ENCODE measurements at regions not wholly inside any gene's neighbourhood (a gene's known extent, or its start where the extent isn't known, plus 50 kb on each side); places are given as distances from the start of the nearest gene placed in this dataset.

DNA sequence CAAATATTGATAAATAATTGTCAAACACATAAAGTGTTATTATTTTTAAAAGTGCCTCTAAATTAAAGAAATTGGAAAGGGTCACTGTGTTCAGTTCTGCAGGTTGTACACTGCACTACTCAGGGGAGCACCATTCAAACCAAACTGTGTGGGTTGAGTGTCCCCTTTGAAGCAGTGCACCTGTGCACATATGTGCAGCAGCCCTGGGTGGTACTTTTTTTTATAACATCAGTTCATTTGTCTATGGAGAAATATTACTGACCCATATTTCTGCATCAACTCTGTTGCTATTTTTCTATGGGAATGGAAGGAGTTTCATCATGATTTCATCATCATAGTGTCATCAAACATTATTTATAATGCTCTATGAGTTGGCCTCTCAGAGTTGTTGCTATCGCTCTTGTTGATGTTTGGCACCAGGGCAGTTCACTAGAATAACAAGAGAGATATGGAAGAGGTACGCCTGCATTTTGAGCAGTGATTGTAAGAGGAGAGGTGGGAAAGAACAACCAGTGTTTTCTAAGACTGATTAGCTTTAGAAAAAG lies 457.6 kb downstream of the TFAP2A start:
- no peak for DNase-seq (ENCODE audit: low read depth in 3 of 3, low spot score in 1 of 3)

DNA sequence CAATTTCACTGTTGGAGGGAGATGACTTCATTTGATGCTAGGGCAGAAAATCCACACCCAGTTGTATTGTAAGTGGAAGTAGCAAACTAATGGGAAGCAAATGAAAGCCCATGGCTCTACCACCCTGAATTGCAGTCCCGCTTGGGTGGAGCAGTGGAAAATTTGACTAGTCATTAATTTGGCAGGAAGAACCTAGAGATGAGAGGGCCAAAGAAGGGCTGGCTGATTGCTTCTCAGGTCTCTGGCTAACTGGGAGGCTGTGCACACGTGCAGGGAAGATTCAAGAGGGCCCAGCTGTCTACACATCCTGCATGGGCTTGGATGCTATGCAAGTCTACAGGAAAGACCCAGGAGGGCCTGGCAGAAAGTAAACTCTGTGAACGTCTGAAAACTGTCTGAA lies 466.2 kb downstream of the TFAP2A start:
- no peak for DNase-seq (ENCODE audit: low read depth in 3 of 3, low spot score in 1 of 3)

DNA sequence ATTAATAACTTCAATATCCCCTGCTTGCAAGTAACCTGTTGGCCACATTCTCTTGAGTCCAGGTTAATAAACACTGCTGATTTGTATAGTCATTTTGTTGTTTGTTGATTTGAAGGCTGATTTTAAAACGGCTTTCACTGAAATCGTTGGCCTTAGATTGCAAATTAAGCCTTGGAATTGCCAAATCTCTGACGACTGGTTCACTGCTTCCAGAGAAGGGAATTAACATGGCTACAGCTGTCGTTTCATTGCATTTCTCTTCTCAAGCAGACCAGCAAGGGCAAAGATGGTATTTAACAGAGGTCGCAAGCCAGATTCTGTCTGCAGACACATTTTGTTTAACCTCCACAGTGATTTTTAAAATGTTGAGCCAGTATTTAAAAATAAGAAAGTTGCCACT lies 470.9 kb downstream of the TFAP2A start:
- no peak for DNase-seq (ENCODE audit: low read depth in 3 of 3, low spot score in 1 of 3)

DNA sequence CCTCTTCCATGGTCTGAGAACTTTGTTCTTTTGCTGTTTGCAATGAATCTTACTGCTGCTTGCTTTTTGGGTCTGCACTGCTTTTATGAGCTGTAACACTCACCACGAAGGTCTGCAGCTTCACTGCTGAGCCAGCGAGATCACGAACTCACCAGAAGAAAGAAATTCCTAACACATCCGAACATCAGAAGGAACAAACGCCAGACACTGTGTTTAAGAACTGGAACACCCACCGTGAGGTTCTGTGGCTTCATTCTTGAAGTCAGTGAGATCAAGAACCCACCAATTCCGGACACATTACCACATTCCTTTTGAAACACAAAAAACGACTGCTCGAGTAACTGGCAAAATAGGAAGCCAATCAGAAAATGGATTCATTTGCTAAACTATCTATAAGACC lies 471.8 kb downstream of the TFAP2A start:
- no peak for DNase-seq (ENCODE audit: low read depth in 3 of 3, low spot score in 1 of 3)

DNA sequence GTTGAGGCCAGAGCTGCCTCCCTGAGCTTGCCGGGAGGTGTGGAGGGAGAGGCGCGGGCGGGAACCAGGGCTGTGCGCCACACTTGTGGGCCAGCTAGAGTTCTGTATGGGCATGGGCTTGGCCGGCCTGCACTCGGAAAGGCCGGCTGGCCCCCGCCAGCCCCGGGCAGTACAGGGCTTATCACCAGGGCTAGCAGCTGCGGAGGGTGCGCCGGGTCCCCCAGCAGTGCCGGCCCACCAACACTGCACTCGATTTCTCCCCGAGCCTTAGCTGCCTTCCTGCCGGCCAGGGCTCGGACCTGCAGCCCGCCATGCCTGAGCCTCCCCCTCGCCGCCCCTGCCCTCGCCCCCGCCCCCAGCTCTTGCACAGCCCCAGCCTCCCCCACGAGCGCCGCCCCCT lies 472.7 kb downstream of the TFAP2A start:
- no peak for DNase-seq (ENCODE audit: low read depth in 3 of 3, low spot score in 1 of 3)

DNA sequence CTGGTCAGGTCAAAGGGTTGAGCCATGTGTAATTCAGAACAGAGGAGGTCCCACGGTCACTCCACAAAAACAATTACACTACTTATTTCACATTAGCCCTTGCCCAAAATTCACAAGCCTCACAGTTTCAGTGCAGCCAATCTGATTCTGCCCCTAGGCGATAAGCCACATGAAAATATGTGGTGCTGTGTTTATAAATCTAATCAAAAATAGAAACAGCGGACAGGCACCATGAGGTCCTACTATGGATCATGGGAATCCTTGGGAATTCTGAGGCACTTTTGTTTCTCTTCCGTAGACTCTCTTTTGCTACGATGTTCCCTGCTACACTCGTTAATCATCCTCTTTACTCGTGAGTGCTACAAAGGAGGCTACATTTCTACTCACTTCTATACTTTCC lies 476.1 kb downstream of the TFAP2A start:
- no peak for DNase-seq (ENCODE audit: low read depth in 3 of 3, low spot score in 1 of 3)

DNA sequence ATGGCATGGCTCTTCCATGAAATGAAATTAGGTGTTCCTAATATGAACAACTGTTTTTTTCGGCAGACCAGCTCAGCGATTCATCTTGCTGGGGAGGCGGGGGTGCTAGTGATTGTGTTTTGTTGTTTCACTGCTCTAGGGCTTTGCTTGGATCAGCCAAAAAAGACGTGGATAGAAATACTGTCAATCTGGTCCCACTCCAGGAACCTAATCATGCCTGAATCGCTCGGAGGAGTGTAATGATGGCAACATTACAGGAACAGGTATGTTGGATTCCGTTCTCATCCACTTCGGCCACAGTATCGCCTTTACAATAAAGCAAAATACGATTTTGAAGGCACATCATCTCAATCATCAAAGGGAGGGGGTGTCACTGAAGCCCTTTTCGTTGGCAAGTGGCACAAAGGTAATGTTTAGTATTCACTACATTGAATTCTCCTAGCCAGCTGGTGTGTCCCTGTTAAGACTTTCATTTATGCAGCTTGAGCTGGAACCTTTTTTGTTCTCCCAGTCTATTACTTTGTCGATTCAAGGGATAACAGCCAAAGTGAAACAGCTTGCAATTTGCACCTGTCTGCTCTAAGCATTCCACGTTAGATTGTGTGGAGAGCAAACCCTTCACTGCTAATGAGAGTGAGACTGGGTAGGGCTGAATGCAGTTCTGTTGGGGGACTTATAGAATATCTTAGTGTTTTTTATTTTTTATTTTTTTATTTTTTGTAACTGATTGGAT lies 477.7 kb downstream of the TFAP2A start:
- DNase-seq (ENCODE audit: low read depth in 3 of 3, low spot score in 1 of 3), result no peak

DNA sequence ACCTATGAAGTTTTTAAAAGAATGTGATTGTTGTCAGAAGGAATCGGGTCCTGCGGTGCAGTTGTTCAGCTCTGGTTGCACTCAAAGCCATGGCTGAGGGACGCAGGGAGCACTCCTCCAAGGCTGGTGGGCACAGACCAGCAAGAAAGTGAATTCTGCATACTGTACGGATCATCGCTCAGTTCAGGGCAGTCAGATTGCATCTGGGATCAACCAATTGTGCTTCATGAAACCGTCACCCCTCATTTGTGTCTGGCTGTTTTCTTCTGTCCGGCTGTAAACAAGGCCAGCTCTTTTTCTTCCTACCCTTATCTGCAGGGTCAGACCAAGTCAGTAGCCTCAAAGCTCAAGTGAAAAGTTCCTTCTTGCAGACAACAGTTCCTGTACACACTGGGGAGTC lies 478.3 kb downstream of the TFAP2A start:
- no peak for DNase-seq (ENCODE audit: low read depth in 3 of 3, low spot score in 1 of 3)

DNA sequence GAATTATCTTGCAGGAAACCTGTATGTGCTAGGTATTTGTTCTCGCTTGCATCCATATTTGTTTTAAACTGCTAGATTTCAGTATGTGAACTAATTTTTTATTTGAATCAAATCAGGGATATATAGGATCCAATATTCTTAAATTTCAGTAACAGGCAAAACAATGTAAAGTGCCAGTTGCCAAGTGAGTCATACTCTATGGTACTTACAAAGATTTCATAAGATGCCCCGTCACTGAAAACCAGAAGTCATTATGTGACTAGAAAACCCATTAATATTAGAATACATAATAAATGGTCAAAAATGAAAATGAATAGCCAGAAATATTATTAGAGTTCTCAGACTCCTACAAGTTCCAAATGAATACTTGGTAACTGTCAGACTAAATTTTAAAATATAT lies 481.2 kb downstream of the TFAP2A start:
- no peak for DNase-seq (ENCODE audit: low read depth in 3 of 3, low spot score in 1 of 3)

DNA sequence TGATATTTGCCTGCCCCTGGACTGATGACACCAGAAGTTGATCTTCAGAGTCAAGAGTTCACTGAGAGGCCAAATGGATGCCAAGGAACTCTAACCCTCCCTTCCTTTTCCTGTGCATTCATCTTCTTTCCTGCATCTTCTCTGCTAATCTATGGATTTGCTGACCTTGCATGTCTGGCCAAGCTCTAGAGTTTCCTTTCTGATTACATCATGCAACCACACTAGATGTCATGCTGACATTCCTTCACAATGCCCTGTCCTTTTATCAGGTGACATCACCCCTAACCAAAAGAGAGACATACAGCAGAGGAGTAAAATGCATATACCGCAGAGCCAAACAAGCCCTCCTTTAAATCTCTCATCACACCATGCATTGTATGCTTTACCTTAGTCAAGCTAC lies 487.6 kb downstream of the TFAP2A start:
- DNase-seq (ENCODE audit: low read depth in 3 of 3, low spot score in 1 of 3), result no peak

DNA sequence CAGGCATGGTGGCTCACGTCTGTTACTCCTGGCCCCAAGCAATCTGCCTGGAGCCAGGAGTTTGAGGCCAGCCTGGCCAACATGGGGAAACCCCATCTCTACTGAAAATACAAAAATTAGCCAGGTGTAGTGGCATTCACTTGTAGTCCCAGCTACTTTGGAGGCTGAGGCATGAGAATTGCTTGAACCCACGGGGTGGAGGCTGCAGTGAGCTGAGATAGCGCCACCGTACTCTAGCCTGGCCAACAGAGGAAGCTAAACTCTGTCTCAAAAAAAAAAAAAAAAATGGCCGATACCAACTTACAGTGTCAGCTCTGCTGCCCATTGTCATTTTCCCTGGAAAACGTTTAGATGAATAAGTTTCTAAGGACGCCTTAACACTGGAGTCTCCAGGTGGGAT lies 489.9 kb downstream of the TFAP2A start:
- DNase-seq (ENCODE audit: low read depth in 3 of 3, low spot score in 1 of 3), result no peak

DNA sequence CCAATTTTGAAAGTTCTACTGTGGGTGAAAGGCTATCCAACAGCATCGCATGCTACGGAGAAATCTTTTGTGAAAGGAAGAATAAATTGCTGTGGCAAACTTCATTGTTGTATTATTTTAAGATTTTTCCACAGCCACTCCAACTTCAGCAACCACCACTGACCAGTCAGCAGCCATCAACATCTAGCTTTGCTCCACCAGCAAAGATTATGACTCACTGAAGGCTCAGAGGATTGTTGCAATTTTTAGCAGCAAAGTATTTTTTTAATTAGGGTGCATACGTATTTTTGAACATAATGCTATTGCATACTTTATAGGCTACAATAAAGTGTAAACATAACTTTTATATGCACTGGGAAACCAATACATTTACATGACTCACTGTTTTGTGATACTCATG lies 493.5 kb downstream of the TFAP2A start:
- no peak for DNase-seq (ENCODE audit: low read depth in 3 of 3, low spot score in 1 of 3)

DNA sequence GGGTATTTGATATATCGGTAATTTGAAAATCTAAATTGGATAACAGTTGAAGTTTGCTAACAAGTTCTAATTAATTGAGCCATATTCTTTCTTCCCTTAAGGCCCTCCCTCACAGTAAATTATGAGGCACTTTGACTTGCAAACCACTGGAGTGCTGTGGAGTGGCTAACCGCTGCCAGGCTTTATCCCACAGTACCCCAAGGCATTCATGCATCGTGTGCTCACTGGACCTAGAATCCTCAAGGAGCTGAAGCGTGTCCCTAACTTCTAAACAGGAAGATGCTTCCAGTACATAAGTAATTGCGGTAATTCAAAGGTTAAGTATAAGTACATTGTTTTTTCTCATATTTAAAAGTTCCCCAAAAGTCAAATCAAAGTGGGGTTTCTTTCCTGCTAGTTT lies 499.9 kb downstream of the TFAP2A start:
- no peak for DNase-seq (ENCODE audit: low read depth in 3 of 3, low spot score in 1 of 3)

DNA sequence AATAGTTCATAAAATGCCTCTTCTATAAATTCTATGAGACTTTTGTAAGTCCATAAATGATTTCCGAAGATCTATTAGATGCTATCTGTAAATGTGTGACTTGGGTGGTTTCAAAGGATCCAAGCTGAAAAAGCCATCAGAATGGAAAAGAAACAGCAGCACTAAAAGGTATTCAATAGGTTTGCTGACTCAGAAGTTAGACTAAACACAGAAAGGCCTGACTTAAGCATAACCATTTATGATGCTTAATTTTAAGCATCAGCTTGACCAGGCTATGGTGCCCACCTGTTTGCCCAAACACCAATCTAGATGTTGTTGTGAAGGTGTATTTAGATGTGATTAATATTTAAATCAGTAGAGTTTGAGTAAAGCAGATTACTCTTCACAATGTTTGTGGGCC lies 513.5 kb downstream of the TFAP2A start:
- DNase-seq (ENCODE audit: low read depth in 3 of 3, low spot score in 1 of 3), result no peak

DNA sequence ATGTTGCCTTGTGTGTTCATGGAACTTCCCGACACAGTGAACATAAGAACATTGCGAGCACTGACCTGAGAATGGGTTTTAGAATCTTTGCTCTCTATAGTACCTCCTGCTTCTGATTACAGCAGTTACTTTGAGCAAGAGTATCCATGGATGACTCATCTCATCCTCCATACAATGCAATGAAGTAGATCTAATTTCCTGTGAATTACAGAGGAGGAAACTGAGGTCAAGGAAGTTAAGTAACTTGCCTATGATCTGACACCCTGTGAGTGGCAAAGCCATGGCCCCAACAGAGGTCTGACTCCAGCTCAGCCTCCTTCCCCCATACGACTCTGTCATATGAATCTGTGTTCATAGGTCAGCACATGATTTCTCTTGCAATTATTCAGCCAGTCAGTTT lies 518.1 kb downstream of the TFAP2A start:
- no peak for DNase-seq (ENCODE audit: low read depth in 3 of 3, low spot score in 1 of 3)

DNA sequence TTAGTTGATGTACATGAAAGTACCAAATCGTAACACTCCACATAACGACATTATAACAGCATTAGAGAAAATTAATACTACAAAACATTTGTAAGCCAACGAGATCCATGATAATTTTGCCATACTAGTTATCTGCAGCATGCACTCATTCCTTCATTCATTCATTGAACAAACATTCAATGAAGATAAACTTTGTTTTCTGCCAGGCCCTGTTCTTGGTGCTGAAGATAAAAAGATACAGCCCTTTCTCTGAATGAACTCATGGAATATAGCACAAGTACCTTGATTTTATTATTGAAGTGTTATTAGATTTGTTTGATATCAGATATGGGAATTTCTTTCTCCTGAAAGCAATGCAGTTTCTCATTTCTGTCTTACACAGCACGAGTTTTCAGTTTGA lies 524.0 kb downstream of the TFAP2A start:
- no peak for DNase-seq (ENCODE audit: low read depth in 3 of 3, low spot score in 1 of 3)

DNA sequence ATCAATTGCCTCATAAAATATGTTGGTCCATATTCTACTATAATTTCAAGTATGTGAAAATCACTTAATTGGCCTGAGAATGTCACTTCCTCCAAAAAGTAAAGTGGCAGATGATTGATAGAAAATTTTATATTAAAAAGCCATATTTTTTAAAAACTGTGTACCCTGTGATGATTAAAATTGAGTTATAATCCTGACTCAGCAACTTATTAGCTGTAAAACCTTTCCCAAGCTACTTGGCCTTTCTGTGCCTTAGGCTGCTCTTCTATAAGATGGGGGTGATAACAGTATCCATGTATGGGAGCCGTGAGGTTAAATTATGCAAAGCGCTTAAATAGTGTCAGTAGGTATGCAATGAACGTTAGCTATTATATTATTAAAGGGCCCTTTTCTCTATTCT lies 524.4 kb downstream of the TFAP2A start:
- no peak for DNase-seq (ENCODE audit: low read depth in 3 of 3, low spot score in 1 of 3)

DNA sequence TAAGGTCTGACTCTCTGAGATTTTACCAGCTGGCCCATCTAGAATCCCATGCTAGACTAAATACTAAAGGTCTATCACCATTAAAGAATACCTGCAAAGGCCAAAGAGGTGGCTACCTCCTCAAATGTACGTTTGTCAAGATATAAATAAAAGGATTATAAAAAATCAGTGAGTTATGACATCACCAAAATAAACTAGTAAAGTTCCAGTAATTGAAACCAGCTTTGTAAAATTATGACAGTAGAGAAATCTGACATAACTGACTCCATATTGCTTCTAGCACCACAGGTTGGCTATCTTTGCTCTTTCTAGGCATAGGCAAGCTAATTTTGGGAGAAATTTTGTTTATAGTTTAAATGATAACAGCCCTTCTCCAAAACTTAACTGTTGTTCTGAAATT lies 536.3 kb downstream of the TFAP2A start:
- no peak for DNase-seq (ENCODE audit: low read depth in 3 of 3, low spot score in 1 of 3)

DNA sequence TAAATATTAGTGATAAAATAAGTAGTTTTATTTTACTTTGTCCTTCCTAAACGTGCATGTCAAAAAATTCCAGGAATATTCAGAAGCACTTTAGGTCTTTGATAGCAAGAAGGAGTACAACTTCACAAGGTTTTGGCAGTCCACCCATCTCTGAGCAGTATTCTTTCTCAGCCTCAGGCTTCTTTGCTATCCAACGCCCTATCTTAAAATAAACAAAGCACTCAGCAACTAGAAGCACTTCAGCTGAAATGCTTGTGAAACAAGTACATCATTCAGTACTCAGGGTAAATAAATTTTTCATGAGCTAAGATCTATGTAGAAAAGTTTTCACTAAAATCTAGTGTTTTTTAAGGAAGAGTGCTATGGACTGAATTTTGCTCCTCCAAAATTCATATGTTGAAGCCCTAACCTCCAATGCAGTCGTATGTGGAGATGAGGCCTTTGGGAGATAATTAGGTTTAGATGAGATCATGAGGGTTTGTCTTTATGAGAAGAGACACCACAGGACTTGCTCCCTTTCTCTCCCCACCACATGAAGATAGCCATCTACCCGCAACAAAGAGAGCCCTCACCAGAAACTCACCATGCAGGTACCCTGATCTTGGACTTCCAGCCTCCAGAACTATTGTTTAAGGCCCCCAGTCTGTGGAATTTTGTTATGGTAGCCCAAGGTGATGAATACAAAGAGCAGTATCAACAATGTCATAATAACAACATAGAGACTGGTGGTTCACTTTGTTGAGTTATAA lies 539.1 kb downstream of the TFAP2A start:
- no peak for DNase-seq (ENCODE audit: low read depth in 3 of 3, low spot score in 1 of 3)

DNA sequence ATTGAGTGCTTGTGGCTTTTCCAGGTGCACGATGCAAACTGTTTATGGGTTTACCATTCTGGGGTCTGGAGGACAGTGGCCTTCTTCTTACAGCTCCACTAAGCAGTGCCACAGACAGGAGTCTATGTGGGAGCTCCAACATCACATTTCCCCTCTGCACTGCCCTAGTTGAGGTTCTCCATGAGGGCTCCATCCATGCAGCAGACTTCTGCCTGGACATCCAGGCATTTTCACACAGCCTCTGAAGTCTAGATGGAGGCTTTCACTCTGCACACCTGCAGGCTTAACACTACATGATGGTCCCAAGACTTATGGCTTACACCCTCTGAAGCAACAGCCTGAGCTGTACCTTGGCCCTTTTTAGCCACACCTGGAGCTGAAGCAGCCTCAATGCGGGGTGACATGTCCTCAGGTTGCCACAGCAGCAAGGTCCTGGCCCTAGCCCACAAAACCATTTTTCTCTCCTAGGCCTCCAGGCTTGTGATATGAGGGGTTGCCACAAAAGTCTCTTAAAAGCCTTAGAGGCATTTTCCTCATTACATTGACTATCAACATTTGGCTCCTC lies 552.2 kb downstream of the TFAP2A start:
- no peak for DNase-seq (ENCODE audit: low read depth in 3 of 3, low spot score in 1 of 3)

DNA sequence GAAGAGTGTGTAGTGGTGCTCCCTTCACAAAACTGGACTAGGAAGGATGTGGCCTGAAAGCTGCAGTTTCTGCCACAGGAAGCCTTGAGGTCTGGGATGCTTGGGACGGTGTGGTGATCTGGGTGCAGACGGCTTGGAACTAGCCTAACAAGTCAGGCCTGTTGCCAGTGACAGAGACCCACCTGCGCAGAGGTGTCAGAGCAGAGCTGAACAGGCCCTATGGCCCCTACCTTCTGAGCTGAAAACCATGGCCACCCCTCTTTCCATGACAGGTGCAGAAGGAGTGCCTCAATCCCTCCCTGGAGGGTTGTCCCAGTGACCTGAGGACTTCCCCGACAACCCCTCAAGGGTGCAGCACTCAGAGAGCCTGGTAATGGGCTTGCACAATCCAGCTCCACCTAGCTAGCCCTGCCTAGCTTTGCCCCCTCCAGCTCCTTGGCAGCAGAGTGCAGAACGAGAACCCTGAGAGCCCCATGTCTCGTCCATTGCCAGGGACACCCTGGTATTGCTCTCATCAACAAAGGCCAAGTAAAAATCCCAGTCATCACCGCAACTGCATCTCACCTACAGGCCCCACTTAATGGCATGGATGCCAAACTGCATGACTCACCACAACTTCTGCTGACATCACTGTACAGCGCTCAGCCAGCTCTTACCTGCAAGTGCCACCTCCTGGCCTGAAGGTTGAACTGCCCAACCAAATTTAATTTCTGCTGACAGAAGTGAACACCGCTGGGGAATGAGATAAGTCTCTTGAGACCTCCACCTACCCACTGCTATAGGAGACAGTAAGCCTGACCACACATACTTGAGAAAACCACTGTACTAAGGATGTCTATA lies 563.1 kb downstream of the TFAP2A start:
- DNase-seq (ENCODE audit: low read depth in 3 of 3, low spot score in 1 of 3), result no peak

All from stimulated activated CD4-positive, alpha-beta T cell treated with anti-CD3 and anti-CD28 coated beads, TNF-alpha, amount 100 ng/mL, for 1 hour (primary cell).